HCT116 (cell line): ENCODE measurements at regions not wholly inside any gene's neighbourhood (a gene's known extent, or its start where the extent isn't known, plus 50 kb on each side); places are given as distances from the start of the nearest gene placed in this dataset.

Experiments used
- ATAC-seq: fragments of 200-7000 bp; cut with Tn5 transposase; 2 replicates; pipeline ENCODE4 v1.9.1; 2020; ENCODE audit warnings: mild to moderate bottlenecking, moderate library complexity
- BruUV-seq: library from RNA; stranded (reverse); fragments of 400-500 nt; replicated peaks from 2 replicates; lab custom pipeline; 2021; lab: Mats Ljungman, UMichigan
- CTCF ChIA-PET: fragments of 300-600 bp; sonication (Branson Sonifier 250); formaldehyde crosslinking; loops from one replicate; lab custom pipeline; 2021; ENCODE audit warnings: antibody characterized with exemption; lab: Charles Lee
- POLR2A ChIA-PET: fragments of 300-600, 350-600 bp; sonication (Branson Sonifier 250); formaldehyde crosslinking; loops from one replicate; lab custom pipeline; 2021; ENCODE audit warnings: antibody characterized with exemption; lab: Charles Lee
- RAD21 ChIA-PET, 2 experiments: fragments of 300-600 bp; sonication (Branson Sonifier 250); formaldehyde crosslinking; loops; one replicate each; lab custom pipeline; 2023; ENCODE audit warnings: low total read pairs in 2 of 2; ENCODE audit not compliant: uncharacterized antibody in 2 of 2, unreplicated experiment in 2 of 2, low non-redundant PET in 1 of 2; lab: Charles Lee
- DNase-seq: peaks from one replicate; pipeline ENCODE4 v3.0.0-alpha.2; 2010; ENCODE audit warnings: low read depth, low spot score
- H2AFZ ChIP-seq: fragments of 200-600 bp; shearing (Covaris generic), sonication (generic); 2 replicates; pipeline ENCODE4 v1.6.1; 2017; ENCODE audit warnings: low read depth, mixed run types, mixed read lengths, antibody characterized with exemption, low read length; ENCODE audit not compliant: poor library complexity, severe bottlenecking
- H3K27ac ChIP-seq: 2 replicates; pipeline ENCODE4 v1.5.1; 2012; ENCODE audit warnings: low read depth, low read length
- H3K27me3 ChIP-seq: fragments of 200-600 bp; sonication (generic); 2 replicates; pipeline ENCODE4 v1.6.1; 2016; ENCODE audit warnings: mixed run types, low read length, mixed read lengths; ENCODE audit not compliant: insufficient read depth
- H3K36me3 ChIP-seq, 2 experiments: fragments of 200-500 bp in 1 of 2; fragments of 200-600 bp in 1 of 2; sonication (Bioruptor generic) in 1 of 2; sonication (generic) in 1 of 2; 2 replicates each; pipeline versions ENCODE4 v1.5.1 to v1.6.1; 2014 to 2016; ENCODE audit warnings: low read length in 2 of 2, inconsistent platforms in 1 of 2, mixed read lengths in 1 of 2, mixed run types in 1 of 2; ENCODE audit not compliant: insufficient read depth in 2 of 2, control insufficient read depth in 1 of 2
- H3K4me1 ChIP-seq, 2 experiments: fragments of 200-600 bp in 1 of 2; sonication (generic) in 1 of 2; 2 replicates each; pipeline versions ENCODE4 v1.5.1 to v1.6.1; 2012 to 2017; ENCODE audit warnings: low read length in 2 of 2, inconsistent platforms in 1 of 2, mild to moderate bottlenecking in 1 of 2, mixed read lengths in 1 of 2, mixed run types in 1 of 2, moderate library complexity in 1 of 2; ENCODE audit not compliant: insufficient read depth in 2 of 2, control insufficient read depth in 1 of 2
- H3K4me2 ChIP-seq: fragments of 200-600 bp; sonication (generic); 2 replicates; pipeline ENCODE4 v1.6.1; 2017; ENCODE audit warnings: mixed run types, low read length, mixed read lengths
- H3K4me3 ChIP-seq, 2 experiments: fragments of 200-600 bp in 1 of 2; sonication (generic) in 1 of 2; replicated peaks in 1 of 2; 2 replicates each; pipeline ENCODE4 v1.5.1; 2011 to 2016; ENCODE audit warnings: low read length in 2 of 2, control low read depth in 1 of 2, low read depth in 1 of 2, mild to moderate bottlenecking in 1 of 2, mixed read lengths in 1 of 2, mixed run types in 1 of 2
- H3K79me2 ChIP-seq: fragments of 200-600 bp; sonication (generic); 2 replicates; pipeline ENCODE4 v1.6.1; 2017; ENCODE audit warnings: mild to moderate bottlenecking, mixed run types, low read length, moderate library complexity, mixed read lengths; ENCODE audit not compliant: insufficient read depth
- H3K9ac ChIP-seq: fragments of 200-600 bp; sonication (generic); 2 replicates; pipeline ENCODE4 v1.6.1; 2016; ENCODE audit warnings: low read length, mixed read lengths
- H3K9me2 ChIP-seq: fragments of 200-600 bp; sonication (generic), shearing (Covaris generic); 2 replicates; pipeline ENCODE4 v1.6.1; 2017; ENCODE audit warnings: mixed run types, mild to moderate bottlenecking, moderate library complexity; ENCODE audit not compliant: insufficient read depth
- H3K9me3 ChIP-seq, 2 experiments: fragments of 200-500 bp in 1 of 2; fragments of 200-600 bp in 1 of 2; sonication (Bioruptor generic) in 1 of 2; sonication (generic) in 1 of 2; 2 replicates each; pipeline ENCODE4 v1.6.1; 2014 to 2017; ENCODE audit warnings: low read length in 2 of 2, mixed read lengths in 2 of 2, inconsistent platforms in 1 of 2, low read depth in 1 of 2, mild to moderate bottlenecking in 1 of 2, mixed run types in 1 of 2, moderate library complexity in 1 of 2; ENCODE audit not compliant: control insufficient read depth in 1 of 2, insufficient read depth in 1 of 2
- H4K20me1 ChIP-seq: fragments of 200-600 bp; sonication (generic), shearing (Covaris generic); 2 replicates; pipeline ENCODE4 v1.6.1; 2017; ENCODE audit warnings: mixed run types, mild to moderate bottlenecking, moderate library complexity; ENCODE audit not compliant: insufficient read depth
- CEBPB ChIP-seq: IDR thresholded peaks from 2 replicates; pipeline ENCODE4 v1.6.1; 2012; ENCODE audit warnings: low read depth
- CTCF ChIP-seq, 3 experiments: fragments of 200-600 bp in 1 of 3; sonication (generic) in 1 of 3; IDR thresholded peaks in 2 of 3; conservative IDR thresholded peaks in 1 of 3; 2 replicates each; pipeline ENCODE4 v1.5.1; 2012 to 2017; ENCODE audit warnings: low read depth in 2 of 3, low read length in 2 of 3, antibody characterized with exemption in 1 of 3, borderline replicate concordance in 1 of 3, control low read depth in 1 of 3, mild to moderate bottlenecking in 1 of 3, mixed read lengths in 1 of 3, mixed run types in 1 of 3, moderate library complexity in 1 of 3; ENCODE audit not compliant: insufficient read depth in 1 of 3
- EZH2 ChIP-seq: fragments of 200-600 bp; sonication (generic); IDR thresholded peaks from 2 replicates; pipeline ENCODE4 v1.6.1; 2017; ENCODE audit warnings: antibody characterized with exemption, mixed run types
- FOSL1 ChIP-seq: IDR thresholded peaks from 2 replicates; pipeline ENCODE4 v1.6.1; 2012; ENCODE audit warnings: low read depth
- POLR2A ChIP-seq: IDR thresholded peaks from 2 replicates; pipeline ENCODE4 v1.7.0; 2011; ENCODE audit warnings: borderline replicate concordance; ENCODE audit not compliant: insufficient read depth, insufficient read length; ENCODE audit errors: extremely low read depth
- POLR2AphosphoS5 ChIP-seq: IDR thresholded peaks from 2 replicates; pipeline ENCODE4 v1.6.1; 2011; ENCODE audit warnings: mild to moderate bottlenecking, low read depth, low read length, moderate library complexity
- RAD21 ChIP-seq: IDR thresholded peaks from 2 replicates; pipeline ENCODE4 v1.6.1; 2012; ENCODE audit warnings: low read depth, mild to moderate bottlenecking
- SIN3A ChIP-seq: IDR thresholded peaks from 2 replicates; pipeline ENCODE4 v1.6.1; 2012; ENCODE audit warnings: low read depth
- SRF ChIP-seq: IDR thresholded peaks from 2 replicates; pipeline ENCODE4 v1.6.1; 2012; ENCODE audit warnings: low read depth
- TCF7L2 ChIP-seq: IDR thresholded peaks from 2 replicates; pipeline ENCODE4 v1.7.0; 2011; ENCODE audit warnings: borderline replicate concordance, inconsistent platforms; ENCODE audit not compliant: insufficient read depth, insufficient read length; ENCODE audit errors: extremely low read depth
- ZFX ChIP-seq: fragments of 450-650 bp; IDR thresholded peaks from 2 replicates; pipeline ENCODE4 v1.6.1; 2017
- intact Hi-C: fragments of 100-400 bp; cut with micrococcal nuclease; formaldehyde crosslinking; loops from 2 replicates; pipeline ENCODE4 v1.10.0; 2022

- Histone ChIP-seq H3K4me2 (no peak overlapping the region), H3K27me3 (no peaks in the 10 kb centered on the region), H3K9me2 (no peaks in the 10 kb centered on the region), H3K36me3 (no peaks in the 10 kb centered on the region), H3K4me1 (peaks cover 0 to 5% of the 10 kb centered on the region in 2 experiments; a peak in 1 of 4 replicates), H3K9ac (no peak overlapping the region), H3K27ac (no peak overlapping the region), H3K79me2 (no peaks in the 10 kb centered on the region), H3K9me3 (no peaks in the 10 kb centered on the region), H4K20me1 (no peaks in the 10 kb centered on the region), H2AFZ (no peak overlapping the region), H3K4me3 (no peak overlapping the region)
- BruUV-seq: no TSS peak
- ChIA-PET CTCF (no interaction called here), POLR2A (no interaction called here), RAD21 (no interaction called here)
- ATAC-seq: no peak
- no peak for TF ChIP-seq ZFX
- TF ChIP-seq SRF: no peak
- no peak for TF ChIP-seq RAD21
- no peak for TF ChIP-seq EZH2
- no peak for TF ChIP-seq CEBPB
- no peak for TF ChIP-seq SIN3A
- TF ChIP-seq FOSL1: no peak
- TF ChIP-seq TCF7L2: no peak
- no peak for TF ChIP-seq CTCF (IDR thresholded peaks at IDR 0.05 in 2 of 3, conservative IDR thresholded peaks at IDR 0.05 in 1 of 3; ENCODE audit: borderline replicate concordance in 1 of 3, insufficient read depth in 1 of 3, low read depth in 2 of 3, low read length in 2 of 3)
- no peak for TF ChIP-seq POLR2AphosphoS5
- TF ChIP-seq POLR2A: no peak
- intact Hi-C loops: no loop called here
- no peak for DNase-seq
Measured at GRCh38 chr5:101688156-101688555, 607.9 kb downstream of the SLCO4C1 start.
